Fibroblast of gingiva (primary cell): ENCODE measurements at regions not wholly inside any gene's neighbourhood (a gene's known extent, or its start where the extent isn't known, plus 50 kb on each side); places are given as distances from the start of the nearest gene placed in this dataset.
"Not testable (repeated sequence)": the region's sequence is repeated elsewhere in the genome, so short reads cannot be mapped to it uniquely, and the experiment has no call there.

Source experiments
- DNase-seq: peaks from one replicate; pipeline ENCODE4 v3.0.0-alpha.2; 2011; ENCODE audit warnings: low read depth

DNA sequence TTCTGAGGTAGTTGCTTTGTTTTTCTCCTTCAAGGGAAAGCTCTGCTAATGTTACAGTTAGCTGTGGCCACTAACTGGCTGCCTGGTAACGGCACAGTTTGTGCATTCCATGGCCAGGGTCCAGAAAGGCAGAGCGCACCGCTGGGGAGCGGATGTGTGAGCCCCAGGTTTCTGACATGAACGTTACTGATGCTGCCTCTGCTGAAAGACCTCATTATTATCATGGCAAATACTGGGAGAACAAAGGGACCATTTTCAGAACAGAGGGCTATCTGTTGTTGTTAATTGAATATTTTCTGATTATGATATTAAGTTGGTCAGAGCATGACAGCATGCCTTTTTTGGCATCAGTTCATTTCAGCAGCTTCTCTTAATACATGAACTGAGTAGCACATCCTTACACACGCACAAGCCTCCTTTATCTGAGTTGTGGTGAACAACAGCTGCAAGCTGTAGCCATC, 134.1 kb downstream of the NUDT12 start:
- peak; percentile 61 for DNase-seq

DNA sequence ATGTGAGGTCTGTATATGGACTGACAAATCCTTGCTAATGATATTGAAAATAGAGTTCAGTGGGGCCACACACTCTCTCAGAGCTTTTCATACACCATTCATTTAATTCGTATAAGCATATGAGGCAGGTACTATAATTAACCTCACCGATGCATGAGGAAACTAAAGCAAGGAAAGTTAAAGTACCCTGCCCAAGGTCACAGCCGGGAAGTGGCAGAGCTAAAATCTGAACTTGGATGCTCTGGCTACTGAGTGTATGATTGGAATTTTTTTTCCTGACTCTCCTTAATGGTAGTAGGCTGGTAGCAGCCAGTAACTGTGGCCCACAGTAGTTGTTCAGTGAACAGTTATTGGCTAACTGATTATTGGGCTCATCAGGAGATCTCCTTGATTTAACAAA, 135.3 kb downstream of the NUDT12 start:
- no peak for DNase-seq

DNA sequence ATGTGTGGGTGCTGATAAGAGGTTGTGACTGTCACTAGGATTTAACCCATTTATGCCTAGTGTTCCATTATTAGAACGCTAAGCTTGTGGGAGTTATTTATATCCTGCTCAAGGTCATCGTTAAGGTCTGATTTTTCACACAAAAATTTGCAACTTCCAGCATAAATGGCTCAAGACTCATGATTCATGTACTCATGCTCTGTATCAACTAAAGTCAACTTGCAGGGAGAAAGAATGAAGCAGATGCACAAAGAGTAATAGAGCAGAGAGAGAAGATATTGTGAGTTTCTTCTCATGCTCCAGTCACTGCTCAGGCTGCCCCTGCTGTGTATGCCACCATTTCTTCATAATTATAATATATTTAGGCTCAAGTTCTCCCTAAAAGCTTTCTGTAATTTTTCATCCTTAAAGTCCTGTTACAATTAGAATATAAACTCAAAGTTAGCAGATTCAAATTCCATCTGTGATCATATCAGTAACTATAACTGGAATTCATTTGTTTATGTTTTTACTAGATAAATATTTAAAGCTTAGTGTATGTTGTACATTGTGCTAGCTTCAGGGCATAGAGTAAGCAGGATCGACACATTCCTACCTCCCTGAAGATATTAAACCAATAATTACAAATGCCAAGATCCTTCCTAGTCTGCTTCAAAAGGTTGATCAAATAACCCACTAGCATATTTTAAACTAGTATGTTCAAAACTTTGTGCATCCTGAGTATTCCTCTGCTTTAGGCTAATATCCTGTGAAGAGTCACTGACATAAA, 136.7 kb downstream of the NUDT12 start:
- DNase-seq = peak; percentile 7

DNA sequence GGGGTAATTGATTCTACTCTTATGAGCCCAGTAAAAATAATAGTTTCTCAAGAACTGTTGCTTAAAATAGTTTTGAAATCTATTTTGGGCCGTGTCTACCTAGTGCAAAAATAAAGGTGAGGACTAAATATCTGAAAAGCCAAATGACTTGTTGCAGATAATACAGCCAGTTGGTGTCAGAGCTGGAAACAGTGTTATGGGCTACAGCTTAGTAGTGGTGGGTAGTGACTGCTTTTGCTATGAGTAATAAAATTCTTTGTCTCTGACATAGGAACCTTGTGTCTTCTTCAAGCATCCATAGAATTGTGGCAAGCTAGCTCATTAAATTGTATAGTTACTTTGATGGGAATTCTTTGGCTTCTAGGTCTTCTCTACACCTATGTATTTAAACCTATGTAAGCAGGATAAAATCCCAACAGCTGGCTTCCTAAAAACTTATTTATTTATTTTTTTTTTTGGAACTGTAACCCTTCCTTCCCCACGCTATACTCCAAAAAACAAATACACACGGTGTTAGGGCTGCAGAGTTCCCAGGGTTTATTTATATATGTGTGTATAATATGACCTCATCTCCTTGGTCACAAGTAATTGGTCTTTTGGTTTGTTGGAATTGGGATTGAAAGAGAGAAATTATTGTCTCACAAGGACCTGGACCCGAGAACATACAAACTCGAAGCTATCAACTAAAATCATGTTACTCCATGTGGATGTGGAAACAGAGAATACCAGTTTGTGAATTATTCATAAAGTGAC, 138.0 kb downstream of the NUDT12 start:
- peak; percentile 31 for DNase-seq

DNA sequence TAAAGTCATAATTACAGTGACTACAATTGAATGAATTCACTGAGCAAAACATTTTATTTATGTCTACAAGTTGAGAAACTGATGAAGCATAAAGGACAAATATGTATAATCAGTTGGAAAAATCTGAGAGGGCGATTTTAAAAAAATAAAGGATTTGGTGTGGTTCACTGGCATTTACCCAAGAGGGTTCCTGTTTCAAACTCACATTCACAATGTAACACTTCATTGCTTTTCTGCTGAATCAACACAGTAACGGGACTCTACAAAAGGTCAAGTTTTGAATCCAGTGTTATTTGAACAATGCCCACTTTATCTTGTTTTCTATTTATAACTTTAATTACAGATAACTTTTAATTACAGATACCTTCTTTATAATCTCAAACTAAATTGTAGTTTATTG, 138.6 kb downstream of the NUDT12 start:
- peak; percentile 62 for DNase-seq

DNA sequence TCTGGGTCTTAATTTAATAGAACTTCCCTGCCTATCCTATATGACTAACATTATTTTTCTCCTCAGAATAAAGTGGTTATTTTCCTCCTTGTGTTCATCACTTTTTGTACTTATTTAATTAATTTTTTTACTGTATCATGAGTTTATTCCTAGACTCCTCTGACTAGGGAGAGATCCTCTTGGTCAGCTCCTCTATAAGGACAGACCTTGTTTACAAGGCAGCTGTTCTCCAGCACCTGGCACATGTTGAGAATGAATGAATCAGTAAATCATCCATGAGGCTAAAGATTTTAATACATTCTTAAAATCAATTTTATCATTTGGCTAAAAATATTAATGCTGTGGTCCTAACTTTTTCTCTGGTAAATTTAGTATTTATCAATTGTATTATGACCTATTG, 139.8 kb downstream of the NUDT12 start:
- DNase-seq = no peak

DNA sequence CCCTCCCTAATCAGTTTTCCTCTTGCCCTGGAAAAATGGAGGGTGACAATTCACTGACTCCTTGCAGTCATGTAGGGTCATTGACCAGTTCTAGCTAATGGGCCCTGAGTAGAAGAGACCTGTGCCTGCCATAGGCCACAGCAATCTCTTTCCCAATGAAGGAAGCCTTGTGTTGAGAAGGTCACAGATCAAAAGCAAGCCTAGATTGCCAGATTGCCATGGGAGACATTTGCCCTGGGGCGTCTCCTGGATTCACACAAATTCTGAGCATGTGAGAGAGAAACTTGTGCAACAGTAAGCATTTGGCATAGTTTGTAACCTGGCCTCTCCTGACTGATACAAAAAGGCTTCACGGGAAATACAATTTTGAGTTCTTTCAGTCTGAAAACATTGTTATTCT, 148.0 kb downstream of the NUDT12 start:
- DNase-seq = peak; percentile 13

DNA sequence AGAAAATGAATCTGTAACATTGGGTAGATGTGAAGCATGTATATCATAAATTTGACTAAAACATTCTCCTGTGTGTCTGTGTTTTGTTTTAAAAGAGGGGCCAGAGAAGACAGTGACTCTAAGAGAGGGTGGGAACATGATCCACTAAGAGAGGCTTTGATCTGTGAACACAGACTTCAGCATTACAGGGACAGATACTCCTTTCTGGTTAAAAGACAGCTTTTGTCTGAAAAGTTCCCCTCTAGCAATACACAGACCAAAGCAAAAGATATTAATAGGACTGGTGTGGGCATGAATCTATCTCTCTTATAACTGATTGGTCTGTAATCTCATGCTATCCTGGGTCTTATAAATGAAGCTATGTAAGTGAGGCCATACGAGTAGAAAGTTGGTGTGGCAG, 150.9 kb downstream of the NUDT12 start:
- no peak for DNase-seq

DNA sequence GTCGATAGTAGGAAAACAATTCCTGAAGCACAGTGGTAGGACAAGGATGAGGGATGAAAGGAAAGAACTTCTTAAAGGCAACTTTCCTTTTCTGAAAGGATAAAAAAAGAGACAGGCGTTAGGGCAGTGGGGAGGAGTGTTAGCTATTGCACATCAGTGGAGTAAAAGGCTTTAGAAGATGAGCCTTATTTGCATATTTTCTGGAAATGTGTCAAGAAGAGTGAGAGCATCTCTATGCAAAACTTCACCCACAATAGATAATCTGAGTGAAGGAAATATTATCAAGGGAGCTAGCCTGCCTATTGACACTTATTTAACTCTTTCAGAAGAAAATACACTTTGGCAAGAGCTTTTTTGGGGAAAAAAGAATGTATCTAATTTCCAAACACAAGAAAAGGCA, 151.6 kb downstream of the MACIR start:
- DNase-seq = no peak

DNA sequence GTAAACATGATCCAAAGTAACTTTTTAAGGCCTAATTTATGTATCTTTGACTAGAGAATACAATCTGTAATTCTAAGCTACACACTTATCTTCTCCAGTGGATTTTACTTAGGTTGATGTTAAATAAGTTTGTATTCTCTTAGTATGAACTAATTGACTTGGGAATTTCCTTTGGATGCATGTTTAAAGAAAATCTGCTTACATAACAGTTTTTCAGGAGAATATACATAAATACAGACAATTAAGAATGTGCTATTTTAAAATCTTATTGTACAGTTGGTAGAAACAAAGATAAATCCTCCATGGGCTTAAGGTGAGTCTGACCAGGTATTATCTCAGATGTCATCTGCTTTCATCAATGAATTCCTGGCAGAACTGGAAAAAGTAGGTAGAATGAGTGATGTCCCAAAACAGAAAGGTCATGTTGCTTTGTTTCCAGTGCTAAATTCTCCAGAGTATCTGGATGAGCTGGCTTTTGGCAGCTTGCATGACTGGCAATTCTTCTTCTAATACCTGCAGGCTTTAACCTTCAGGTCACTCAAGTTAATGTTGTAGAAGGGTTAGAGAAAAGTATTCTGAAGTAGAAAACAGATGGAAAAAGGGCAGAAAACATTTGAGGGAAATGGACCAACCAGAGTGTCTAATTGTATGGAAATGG, 150.6 kb downstream of the MACIR start:
- no peak for DNase-seq

DNA sequence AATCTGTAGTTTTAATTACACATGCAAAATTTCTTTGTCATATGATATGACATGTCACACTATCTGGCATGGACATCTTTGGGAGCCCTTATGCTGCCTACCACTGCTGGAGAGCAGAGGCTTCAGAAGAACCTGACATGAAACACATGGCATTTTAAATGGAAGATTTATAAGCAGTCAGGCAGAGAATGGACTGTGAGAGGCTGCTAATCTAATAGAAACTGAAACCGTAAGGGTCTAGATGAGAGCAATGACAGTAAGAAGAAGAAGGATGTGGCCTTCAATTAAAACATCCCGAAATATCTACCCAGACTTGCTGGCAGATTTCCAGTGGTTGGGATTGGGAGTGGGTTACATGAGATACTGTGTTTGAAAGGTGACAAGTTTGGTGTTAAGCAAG, 149.8 kb downstream of the MACIR start:
- no peak for DNase-seq

DNA sequence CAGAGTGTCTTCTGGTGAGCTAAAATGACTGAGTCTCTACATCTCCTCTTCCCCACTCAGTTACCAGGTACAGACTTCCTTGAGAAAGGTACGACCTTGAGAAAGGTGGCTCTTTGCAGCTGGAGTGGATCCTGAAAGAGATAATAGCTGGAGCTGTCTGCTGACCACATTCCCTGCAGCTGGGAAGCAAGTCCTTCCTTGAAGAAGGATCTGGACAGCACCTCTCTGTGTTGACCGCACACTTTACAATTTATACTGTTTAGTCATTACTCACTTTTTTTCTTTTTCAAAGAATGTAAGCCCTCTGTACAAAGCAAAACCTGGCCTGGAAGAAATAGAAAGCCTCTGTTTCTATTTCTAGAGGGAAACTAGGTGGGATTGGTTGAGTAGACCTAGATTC, 148.8 kb downstream of the MACIR start:
- no peak for DNase-seq

DNA sequence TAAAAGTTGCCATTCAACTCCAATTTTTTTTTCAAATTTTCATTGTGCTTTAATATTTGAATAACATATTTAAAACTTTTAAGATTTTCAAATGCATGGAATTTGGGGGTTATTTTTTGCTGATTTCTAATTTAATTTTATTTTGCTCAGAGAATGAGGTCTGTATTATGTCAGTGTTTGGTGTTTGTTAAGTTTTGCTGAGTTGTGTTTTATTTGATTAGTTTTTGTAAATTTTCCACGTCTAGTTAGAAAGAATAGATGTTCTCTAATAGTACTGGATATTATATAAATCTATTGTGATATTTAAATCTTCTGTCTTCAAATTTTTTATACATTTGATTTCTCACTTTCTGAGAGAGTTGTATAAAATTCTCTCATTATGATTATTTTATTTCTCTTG, 145.9 kb downstream of the MACIR start:
- DNase-seq = no peak

DNA sequence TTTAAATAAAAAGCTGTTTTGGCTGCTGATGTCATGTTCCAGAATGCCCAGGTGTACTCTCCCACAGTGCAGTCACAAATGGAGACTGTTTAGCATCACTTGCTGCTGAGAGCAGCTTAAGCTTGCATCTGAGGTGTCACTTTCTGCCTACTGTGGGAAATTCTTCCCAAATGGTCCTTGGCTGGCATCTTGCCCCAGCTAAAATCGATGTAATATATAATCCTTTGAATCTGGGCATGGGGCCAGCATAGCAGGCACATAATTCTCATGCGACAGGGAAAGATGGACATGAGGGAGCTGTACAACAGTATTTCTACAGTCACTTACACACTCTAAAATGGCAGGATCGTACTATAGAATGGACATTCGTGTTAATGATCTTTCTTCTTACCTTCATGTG, 144.3 kb downstream of the MACIR start:
- DNase-seq = no peak

DNA sequence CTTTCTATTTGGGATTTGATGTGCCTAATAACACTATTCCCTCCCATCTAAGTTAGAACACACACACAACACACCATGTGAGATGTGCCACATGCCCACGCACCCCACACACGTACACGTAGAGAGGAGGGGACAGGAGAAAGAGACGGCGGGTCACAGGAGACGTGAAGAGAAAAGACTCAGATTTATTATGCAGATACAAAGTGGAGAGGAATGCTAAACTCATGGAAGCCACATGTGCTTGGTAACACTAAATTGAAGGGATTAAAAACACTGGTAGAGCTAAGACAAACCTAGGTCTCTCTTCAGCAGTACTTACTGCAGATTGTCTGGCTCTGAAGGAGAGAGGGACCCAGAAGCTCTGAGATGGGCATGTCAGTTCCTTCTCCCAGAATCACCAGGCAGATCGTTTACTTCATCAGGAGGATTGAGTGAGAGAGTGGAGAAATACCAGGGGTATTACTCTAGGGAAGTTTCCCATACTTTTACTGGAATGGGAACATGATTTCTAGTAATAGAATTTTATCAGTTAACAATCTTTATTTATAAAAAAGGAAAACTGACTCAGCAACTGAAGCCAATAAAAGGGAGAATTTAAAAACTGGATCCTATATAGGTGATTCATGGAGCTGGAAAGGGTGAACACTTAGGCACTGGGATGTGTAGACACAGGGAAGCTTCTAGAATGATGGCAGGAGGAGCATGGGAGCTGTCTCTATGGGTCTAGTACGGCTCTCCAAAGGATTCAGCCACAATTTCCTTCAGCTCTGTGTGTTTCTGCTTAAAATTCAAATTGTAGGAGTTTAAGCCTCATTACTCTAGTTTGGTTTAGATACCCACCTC, 139.4 kb downstream of the MACIR start:
- no peak for DNase-seq

DNA sequence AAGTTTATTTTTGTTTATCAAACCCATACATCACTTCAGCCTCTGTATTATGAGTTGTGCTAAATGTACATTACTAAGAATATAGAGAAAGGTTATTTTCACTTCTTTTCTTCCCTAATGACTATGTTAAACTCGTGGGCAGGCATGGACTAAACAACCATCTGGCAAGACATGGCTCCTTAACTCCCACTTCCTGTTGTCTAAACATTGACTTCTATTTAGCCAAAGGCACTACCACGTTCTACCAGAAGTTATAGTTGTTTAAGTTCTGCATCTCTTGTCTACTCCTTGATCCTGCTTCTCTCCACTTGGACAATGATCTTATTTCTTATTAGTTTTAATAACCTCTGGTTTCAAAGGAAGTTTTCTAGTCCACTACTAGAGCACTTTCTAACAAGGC, 136.1 kb downstream of the MACIR start:
- DNase-seq = no peak

DNA sequence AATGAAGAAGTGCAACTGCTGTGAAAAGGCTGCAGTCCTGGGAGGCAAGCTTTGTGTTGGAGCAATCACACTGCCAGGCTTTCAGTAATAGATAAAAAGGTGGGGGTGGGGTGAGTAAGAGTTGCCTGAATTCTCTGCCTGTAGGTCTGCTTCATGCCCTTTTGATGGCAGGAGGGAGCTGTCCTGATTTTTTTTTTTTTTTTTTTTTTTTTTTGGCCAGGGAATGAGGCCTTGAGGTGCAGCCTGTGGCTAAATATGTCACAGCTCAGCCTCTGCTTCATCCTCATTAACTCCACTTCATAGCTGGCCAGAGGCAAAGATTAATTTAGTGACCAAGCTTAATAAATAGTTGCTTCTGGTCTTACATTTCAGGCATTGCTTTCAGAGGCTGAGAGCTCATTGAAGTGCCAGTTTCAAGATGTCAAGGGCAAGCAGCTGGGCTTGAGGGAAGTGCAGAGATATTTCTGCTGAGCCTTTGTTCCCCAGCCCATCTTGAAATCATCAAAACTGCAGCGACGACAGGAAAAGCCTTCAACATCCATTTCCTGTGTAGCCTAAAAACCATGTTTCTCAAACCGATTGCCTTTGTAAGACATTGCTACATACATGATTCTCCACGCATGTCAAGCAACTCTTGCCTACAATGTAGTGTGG, 134.7 kb downstream of the MACIR start:
- peak; percentile 53 for DNase-seq

DNA sequence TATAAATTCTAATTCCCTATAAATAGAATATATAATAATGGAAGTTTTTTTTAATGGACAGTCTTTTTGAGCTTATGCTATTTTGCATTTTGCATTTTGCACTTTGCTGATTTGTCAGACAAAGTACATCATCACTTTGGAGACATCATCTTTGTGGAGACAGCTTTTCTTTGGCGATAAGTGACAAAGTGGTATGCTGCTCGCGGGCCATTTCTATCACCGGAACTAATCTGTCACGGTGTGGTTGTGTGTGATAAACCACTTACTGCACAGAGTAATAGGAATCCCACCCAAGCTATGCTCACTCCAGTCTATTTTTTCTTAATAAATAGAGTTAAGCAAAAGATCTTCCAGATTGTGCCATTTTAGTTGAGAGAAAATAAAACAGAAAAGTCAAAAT, 133.1 kb downstream of the MACIR start:
- DNase-seq = no peak

DNA sequence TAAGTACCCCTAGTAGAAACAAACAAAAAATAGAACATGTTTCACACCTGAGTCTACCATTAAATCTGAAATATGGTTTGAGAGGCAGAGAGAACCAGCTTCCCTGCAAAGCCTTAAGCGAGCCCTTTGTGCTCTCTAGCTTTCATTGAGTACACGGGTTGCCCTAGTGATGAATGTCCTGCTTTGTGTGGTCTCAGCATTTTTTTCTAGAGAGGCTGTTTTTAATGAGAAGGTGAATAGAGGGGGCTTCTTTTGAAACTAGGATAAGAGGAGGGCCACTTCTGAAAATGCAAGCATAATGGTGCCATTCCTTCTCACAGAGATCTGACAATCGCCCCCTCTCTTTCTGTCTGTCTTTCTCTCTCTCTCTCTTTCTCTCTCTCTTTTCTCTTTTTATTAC, 131.3 kb downstream of the MACIR start:
- no peak for DNase-seq

DNA sequence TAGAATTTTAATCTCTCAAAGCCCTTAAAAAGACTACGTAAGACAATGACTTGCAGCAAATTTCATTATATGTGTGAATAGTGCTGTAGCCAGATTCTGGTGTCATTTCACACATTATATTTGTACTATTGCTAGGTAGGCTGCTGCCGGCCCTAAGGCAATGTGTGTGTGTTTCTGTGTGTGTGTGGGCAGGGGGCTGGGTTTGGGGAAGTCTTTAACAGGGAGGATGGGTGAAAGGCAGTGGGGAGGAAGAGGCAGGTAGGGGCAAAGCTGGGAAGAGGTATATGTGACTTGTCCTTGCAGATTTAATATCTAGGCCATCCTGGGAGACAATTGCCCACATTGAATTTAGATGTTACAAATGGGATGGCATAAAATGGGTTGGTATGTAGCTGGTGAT, 130.8 kb downstream of the MACIR start:
- no peak for DNase-seq

DNA sequence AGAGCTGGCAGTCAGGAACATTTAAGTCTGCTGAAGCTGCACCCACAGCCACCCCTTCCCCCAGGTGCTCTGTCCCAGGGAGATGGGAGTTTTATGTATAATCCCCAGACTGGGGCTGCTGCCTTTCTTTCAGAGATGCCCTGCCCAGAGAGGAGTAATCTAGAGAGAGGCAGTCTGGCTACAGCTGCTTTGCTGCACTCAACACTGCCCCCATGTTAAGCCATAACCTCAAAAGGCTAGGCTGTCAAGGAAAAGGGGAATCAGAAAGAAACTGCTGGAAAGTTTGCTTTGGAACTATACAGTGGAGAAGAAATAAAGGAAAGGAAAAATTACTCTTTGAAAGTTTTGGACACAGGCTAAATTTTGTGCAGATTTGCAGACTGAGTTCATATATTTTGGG, 127.2 kb downstream of the MACIR start:
- DNase-seq = no peak

DNA sequence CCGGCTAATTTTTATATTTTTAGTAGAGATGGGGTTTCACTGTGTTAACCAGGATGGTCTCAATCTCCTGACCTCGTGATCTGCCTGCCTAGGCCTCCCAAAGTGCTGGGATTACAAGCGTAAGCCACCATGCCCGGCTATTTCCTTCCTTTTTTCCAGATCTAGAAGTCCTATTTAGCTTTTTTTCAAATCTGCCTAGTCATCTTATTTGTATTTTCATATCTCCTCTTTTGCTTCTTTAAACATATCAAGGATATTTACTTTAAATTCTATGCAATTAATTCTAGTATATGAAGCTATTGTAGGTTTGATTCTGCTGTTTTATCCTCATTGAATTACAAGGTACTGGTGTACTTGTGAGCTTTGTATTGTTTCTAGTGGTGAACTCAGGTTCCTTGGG, 119.1 kb downstream of the MACIR start:
- DNase-seq = not testable (repeated sequence)
